Loucy (cell line): ENCODE measurements at regions not wholly inside any gene's neighbourhood (a gene's known extent, or its start where the extent isn't known, plus 50 kb on each side); places are given as distances from the start of the nearest gene placed in this dataset.

Experiments used
- CTCF ChIP-seq: fragments of 200-600 bp; sonication (generic); conservative IDR thresholded peaks from 2 replicates; pipeline ENCODE4 v1.5.1; 2014; ENCODE audit warnings: mild to moderate bottlenecking, antibody characterized with exemption, low read length
- EZH2phosphoT487 ChIP-seq: fragments of 200-600 bp; IDR thresholded peaks from 2 replicates; pipeline ENCODE4 v1.6.1; 2018; ENCODE audit warnings: antibody characterized with exemption, mild to moderate bottlenecking, moderate library complexity, borderline replicate concordance

- TF ChIP-seq CTCF (no peak), EZH2phosphoT487 (no peak)
Observed at GRCh38 chr10:8402576-8402975, 348.1 kb downstream of the GATA3 start.
